NCI-H187 treated with DMSO at 0.1 percent for 48 hours (cell line): ENCODE measurements at regions not wholly inside any gene's neighbourhood (a gene's known extent, or its start where the extent isn't known, plus 50 kb on each side); places are given as distances from the start of the nearest gene placed in this dataset.
"Not testable (repeated sequence)": the region's sequence is repeated elsewhere in the genome, so short reads cannot be mapped to it uniquely, and the experiment has no call there.

Source experiments
- DNase-seq: peaks from one replicate; lab custom pipeline; 2025; lab: John Stamatoyannopoulos, UW

DNA sequence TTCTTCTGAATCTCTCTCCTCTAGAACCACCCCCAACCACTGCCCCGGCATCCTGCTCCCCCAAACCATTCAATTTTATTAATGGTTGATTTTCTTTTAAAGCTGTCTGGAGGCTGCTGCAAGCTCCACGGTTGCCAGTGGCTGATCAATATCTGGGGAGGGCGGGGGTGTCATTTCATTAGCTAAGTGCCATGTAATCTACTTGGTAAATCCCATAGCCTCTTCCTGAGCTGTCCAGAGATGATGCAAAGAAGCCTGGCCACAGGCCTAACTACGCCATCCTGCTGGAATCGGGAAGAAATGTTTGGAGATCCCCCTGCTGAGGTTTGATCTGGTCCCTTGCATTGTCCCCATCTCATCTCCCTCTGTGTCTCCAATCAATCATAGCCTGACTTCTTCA is 440.1 kb downstream of the MIAT start:
- no peak for DNase-seq

DNA sequence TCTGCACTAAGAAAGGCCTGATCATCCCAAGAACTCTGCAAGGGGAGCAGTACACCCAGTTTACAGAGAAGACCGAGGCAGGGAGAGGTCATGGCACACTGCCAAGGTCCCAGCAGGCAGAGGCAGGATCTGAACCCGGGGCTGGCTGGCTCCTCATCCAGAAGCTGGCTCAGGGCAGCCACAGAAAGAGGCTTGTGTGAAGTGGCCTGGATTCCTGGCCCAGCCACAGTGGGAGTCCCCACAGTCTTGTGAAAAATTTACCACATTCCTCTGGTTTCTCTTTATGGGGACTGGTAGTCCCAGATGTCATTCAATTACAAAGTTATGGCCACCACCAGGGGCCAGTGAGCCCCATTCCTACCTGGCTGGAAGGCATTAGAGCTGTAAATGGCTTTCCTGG is 440.5 kb downstream of the MIAT start:
- DNase-seq = no peak

GRCh38 chr22:27099946-27100722 is 442.7 kb downstream of the MIAT start:
- DNase-seq = no peak

DNA sequence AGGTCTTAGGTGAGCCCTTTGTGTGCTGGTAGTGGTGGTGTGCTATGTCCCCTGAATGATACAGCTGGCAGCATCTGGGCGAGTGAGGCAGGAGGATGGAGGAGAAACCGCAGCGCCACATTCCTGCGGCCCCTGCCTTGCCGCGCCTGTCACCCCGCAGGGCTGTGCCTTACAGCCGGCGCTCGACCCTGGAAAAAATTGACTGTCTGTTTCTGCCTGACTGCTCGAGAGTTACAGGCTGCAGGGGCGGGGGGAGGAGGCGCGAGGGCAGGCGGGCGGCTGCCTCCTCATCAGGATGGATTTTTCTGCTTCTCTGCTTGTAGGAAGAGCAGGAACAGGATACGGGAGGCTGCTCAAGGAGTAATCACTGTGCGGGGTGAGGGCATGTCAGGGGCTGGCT is 443.4 kb downstream of the MIAT start:
- DNase-seq = no peak

DNA sequence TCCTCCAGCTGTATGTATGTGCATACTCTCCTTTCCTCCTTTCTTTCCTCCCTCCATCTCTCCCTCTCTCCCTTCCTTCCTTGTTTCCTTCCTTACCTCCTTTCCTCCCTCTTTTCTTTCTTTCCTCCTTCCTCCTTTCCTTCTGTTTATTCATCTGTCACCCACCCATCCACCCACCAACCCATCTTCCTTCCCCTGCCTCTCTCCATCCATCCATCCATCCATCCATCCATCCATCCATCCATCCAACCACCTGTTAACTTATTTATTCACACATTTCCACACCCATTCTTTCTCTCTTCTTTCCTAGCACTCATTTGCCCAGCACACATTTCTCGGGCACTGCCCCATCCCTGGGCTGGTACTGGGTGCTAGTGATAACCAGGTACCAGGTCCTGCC is 443.9 kb downstream of the MIAT start:
- DNase-seq = no peak

DNA sequence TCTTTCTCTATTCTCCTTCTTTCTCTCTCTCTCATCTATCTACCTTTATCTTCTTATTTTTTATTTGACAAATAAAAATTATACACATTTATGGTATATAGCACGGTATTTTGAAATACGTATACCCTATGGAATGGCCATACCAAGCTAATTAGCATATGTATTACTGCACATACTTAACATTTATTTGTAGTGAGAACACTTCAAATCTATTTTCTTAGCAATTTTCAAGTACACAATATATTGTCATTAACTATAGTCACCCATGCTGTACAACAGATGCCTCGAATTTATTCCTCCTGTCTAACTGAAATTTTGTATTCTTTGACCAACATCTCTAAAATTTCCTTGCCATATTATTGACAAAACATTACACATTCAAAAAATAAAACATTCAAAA is 447.1 kb downstream of the MIAT start:
- no peak for DNase-seq

GRCh38 chr22:27105142-27106025 is 448.0 kb downstream of the MIAT start:
- DNase-seq = no peak

- DNase-seq = no peak
Observed at GRCh38 chr22:27106985-27107384, 449.6 kb downstream of the MIAT start.

GRCh38 chr22:27107386-27107785 is 450.0 kb downstream of the MIAT start:
- DNase-seq = no peak

DNA sequence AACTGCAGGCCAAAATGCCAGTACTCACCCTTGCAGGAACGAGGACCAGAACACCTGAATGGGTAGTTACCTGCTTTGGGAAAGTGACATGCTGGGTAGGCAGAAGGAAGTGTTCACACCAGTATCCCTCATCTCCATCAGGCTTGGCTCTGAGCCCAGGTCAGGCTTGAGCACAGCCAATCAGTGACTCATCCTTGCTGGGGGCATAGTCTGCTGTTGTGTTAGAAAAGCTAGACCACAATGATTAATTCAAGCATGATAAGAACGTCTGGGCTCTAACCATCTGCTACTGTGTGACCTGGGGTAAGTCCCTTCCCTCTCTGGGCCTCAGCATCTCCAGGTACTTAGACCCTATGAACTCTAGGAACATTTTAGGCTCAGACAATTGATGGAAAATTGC is 450.4 kb downstream of the MIAT start:
- DNase-seq = no peak

- DNase-seq = no peak
Observed at GRCh38 chr22:27108425-27109114, 451.2 kb downstream of the MIAT start.

DNA sequence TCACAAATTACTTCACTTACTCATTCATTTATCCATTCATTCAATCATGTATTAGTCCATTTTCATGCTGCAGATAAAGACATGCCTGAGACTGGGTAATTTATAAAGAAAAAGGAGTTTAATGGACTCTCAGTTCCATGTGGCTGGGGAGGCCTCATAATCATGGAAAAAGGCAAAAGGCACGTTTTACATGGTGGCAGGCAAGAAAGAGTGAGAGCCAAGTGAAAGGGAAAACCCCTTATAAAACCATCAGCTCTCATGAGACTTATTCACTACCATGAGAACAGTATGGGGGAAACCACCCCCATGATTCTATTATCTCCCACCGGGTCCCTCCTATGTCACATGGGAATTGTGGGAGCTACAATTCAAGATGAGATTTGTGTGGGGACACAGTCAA is 452.0 kb downstream of the MIAT start:
- not testable (repeated sequence) for DNase-seq

DNA sequence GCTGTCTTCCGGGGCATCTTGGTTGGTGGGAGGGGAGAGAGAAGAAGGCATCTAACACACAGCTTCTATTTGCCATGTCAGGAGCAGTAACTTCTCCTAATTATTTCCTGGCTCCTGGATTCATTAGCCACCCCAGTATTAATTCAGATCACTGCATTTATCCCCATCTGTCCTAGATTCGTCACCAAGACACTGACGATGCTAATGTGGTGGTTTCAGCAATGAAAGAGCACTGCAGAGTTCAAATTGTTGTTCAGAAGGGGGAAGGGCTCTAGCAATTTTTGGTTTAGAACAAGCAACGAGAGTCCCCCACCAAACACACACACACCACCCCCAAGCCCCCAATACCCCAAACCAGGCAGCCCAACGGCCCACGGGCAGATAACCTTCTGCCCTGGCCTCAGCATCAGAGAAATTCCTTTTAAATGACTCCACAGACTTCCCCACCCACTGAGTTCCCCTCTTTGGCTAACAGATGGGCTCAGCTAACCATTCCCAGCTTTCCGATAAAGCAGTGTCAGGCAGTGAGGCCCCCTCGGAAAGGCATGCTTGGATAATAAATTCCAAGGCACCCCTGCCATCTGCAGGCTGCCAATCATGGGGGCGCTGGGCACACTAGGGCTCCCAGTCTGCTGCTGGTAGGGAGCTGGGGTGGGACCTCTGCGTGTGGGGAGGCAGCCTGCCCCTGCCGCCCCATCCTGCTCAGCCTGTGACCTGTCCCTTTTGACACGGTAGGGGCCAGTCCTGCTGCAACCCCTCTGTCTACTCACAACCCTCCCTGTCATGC is 453.5 kb downstream of the MIAT start:
- DNase-seq = no peak

- no peak for DNase-seq
Observed at GRCh38 chr22:27111796-27112672, 454.6 kb downstream of the MIAT start.

DNA sequence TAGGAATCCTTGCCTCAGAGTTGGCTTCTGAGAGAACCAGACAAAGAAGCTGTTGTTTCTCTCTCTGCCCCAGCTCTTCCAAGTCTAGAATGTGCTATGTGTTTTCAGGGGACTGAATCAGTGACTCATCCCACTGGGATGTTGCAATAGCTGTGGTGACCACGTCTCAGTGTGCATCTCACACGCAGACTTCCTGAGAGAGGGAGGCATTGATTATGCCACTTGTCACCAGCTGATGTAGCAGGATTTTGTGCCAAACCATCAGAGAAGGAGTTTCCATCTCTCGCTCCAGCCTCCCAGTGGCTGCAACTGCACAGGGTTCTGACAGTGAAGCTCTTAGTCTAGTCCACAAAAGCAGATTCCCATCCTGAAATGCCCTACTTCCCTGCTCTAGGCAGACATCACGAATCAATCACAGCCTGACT is 455.8 kb downstream of the MIAT start:
- DNase-seq = no peak

GRCh38 chr22:27113641-27114040 is 456.3 kb downstream of the MIAT start:
- no peak for DNase-seq

DNA sequence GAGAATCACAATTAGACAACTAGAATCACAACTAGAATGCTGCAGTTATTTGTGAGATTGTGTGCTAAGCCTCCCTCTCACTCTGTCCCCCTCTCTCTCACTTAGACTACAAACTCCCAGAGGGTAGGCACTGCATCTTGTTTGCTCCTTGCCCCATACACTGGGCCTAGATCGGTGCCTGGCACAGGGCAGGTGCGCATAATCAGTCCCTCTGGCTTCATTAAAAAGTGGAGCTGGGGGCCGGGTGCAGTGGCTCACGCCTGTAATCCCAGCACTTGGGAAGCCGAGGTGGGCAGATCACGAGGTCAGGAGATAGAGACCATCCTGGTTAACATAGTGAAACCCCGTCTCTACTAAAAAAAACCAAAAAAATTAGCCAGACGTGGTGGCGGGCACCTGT is 456.8 kb downstream of the MIAT start:
- DNase-seq = no peak

- DNase-seq = no peak
Observed at GRCh38 chr22:27115410-27115809, 458.0 kb downstream of the MIAT start.

GRCh38 chr22:27115816-27116256 is 458.4 kb downstream of the MIAT start:
- DNase-seq = no peak

GRCh38 chr22:27116312-27117086 is 459.1 kb downstream of the MIAT start:
- no peak for DNase-seq
